Fibroblast of upper back skin (primary cell): ENCODE measurements at regions not wholly inside any gene's neighbourhood (a gene's known extent, or its start where the extent isn't known, plus 50 kb on each side); places are given as distances from the start of the nearest gene placed in this dataset.
A peak's percentile ranks its signal among the peaks of the same experiment; 100 is the strongest.

ENCODE experiments used
- DNase-seq: peaks from one replicate; pipeline ENCODE4 v3.0.0-alpha.2; 2013

DNA sequence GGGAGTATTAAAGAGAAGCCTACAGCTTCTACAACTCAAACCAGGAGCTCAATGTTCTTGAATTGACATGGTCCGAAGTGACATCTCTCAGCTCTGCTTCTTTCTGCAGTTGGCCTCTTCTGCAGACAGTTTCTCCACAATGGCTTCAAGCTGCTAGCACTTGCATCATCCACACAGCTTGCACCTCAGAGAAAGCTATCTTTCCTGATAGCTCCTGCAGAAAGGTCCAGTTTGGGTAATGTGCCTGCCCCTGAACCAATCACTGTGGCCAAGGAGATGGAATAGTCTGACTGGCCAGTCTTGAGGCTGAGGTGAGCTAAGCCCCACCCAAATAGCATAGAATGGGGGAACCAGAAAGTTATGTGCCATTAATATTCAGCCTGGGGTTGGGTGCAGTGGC, 95.8 kb upstream of the ABCA1 start:
- no peak for DNase-seq

DNA sequence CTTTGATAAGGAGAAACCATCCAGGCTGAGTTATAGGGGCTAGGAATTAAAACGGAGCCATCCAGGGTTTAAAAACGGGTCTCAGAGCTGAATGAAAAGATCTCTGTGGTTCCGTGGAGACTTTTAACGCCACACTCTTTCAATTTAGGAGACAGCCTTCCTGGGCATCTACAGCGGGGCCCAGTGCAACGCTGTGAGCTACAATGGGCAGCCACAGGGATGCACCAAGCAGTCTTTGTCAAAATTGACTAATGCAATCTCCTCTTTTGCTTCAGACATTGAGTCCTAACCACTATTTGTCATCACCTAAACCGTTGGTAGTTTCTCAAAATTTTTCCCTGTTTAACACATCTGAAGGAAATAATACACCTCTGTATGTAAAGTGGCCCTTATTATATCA, 96.6 kb upstream of the ABCA1 start:
- DNase-seq = no peak

DNA sequence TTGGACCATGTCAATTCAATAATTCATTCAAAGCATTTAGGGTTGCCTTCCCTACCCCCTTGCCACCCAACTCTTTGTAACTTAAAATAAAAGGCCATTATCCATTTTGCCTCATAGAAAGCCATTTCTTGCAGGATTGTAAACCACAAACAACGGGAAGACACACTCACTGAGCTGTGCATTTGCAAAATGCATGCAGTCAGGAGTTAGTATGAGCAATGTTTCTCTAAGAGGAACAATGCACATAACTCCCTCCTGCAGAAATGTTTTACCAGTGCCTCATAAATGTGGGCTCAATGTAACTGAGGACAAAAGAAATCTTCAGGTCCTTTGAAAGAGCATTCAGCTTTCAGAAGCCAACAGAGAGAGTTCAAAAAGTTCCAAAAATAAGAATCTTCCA, 98.5 kb upstream of the ABCA1 start:
- peak; percentile 55 for DNase-seq

DNA sequence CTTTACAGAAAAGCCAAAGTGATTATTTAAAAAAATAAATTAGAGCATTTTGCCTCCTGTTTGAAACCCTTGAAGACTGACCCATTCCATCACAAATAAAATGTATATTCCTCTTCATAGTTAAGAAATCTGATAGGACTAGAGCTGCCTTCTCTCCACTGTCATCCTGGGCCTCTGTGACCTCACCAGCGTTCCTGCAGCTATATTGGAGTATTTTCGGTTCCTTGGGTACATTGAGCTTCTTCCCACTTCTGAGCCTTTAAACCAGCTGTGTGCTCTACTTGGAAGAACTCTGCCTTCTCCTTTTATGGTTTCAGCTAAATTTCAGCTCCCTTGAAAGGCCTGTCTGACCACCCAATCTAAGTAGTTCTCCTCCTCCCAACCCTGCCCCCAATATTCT, 99.1 kb upstream of the ABCA1 start:
- no peak for DNase-seq

DNA sequence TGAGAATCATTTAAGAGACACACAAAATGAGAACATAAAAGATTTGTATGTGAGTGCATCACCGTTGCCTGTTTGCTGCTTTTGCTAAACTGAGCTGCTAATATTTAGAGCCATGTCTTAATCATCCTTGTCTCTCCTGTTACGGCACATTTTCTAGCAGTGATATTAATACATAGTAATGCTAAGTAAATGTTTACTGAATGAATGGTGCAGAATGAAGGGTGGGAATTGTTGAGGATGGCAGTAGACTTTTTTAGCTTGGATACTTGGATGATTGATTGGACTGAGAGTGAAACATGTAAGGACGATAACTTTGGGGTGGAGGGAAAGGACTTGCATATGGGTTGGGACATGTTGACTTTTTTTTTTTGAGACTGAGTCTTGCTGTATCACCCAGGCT, 102.3 kb upstream of the ABCA1 start:
- DNase-seq = no peak

DNA sequence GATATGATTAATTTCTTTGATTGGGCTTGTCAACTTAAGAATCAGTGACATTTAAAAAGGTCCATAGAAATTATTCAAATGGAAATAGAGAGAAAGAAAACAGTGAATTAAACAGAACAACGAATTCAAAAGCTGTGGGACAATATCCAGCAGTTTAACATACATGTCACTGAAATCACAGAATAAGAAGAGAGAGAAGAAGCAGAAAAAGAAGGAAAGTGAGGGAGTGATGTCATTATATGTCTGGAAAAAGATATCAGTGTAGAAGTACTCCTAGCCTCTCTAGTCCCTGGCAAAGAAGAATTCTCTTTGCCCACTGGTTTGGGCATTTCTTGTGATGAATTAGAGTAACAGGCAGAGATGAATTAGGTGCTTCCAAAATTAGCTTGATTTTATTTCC, 109.2 kb upstream of the ABCA1 start:
- DNase-seq = no peak

DNA sequence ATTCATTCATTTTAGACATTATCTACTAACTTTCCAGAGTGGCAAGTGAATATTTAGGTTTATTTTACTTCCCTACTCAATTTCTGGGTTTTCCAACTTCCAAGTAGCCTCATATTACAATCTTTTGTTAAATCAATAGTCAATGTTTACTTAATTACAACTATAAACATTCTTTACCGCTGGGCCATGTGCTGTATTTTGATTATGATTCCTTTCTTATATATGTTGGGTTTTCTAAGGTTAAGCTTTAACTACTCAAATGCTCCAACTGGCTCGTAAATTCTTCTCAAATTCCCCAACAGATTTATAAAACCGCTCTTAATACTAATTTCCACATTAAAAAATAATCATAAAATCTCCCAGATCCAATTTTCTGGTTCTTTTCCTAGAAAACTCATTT, 110.1 kb upstream of the ABCA1 start:
- DNase-seq = no peak

DNA sequence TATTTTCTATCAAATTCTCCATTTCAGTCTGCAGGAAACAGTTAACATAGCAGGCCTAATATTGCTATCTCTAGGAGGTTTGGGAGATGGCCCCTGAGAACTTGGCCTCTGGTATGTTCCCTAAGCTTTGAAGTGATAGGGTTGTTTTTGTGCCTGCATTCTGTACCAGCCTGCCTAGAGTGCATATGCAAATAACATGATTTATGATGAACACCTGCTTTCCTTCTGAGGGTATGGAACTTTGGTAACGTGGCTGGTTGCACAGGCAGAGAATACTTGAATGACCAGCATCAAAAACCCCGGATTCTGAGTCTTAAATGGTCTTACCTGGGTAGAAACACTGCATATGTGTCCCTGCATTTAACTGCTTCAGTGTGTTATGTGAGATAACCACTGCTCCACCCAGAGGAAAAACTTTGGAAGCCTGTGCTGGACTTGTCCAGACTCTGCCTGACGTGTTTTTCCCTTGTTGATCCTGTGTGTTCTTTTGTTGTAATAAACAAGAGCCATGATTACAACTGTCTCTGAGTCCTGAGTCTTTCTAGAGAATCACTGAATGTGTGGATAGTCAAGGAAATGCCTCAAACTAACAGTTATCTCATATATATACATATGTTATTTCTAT, 111.3 kb upstream of the ABCA1 start:
- DNase-seq = no peak

DNA sequence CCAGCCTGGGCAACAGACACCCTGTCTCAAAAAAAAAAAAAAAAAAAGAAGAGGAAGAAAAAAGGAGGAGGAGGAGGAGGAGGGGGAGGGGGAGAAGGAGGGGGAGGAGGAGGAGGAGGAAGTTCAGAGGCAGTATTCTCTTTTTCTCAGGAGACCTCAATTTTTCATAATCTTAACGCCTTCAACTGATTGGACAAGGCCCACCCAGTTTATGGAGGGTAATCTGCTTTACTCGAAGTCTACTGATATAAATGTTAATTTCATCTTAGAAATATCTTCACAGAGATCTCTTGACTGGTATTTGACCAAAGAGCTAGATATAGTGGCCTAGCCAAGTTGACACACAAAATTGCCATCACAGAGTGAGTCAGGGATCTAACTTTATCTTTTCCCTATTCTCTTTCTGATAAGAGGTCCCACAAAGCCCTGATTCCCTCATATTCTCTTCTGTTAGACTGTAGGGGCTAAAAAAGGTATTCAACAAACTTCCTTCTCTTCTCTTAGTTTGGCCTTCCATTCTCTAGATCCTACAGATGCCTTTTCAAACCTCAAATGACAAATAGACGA, 115.5 kb upstream of the ABCA1 start:
- DNase-seq = no peak

DNA sequence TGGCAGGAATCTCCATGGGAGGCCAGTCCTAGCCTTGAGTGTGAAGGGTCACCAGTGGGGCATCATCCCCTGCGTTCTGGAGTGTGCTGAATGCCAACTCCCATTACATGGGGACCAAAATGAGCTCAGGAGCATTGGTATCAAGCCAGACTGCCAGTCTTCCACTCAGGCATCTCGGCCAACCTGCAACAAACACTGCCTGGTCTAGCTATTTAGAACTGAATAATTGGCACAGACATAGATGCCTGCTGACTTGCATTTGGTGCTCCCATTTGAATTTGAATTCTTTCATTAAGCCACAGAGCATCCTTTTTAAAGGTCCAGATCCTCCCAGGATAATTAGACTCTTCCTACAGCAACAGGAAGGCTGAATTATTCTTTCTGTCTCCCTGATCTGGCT, 116.6 kb upstream of the ABCA1 start:
- DNase-seq = no peak

DNA sequence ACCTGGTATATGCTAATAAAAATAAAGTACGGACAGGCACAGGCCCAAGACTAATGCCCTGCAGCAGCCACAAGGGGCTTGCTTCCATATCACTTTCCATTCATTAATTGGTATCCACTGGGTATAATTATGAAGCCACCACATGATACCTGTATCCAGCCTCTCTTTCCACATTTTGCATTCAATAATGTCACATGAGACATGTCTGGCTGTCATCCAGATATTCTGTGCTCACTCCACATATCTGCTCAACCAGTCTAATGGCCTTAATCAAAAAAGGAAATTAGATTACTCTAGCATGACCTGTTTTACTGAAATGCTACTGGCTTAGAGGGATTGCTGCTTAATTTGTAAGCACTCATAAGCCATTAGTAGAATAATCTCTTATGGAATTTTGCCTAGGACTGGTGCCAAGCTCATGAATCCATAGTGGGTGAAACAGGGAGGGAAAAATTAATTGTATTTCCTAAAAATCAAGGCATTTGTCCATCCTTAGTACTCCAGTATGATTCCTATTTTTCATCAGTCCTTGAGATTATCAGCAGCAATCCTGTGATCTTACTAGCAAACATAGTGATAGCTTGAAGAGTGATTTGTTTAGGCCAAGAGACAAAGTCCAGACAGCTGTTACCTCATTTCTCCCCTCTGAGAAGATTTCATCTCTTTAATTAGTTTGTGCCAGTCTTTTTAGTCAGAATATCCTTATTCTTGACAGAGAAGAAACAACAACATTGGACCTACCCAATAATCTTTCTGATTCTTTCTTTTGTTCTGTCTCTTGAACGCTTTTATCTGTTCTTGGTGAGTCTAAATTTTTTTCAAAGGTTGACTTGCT, 119.2 kb upstream of the ABCA1 start:
- DNase-seq = no peak

DNA sequence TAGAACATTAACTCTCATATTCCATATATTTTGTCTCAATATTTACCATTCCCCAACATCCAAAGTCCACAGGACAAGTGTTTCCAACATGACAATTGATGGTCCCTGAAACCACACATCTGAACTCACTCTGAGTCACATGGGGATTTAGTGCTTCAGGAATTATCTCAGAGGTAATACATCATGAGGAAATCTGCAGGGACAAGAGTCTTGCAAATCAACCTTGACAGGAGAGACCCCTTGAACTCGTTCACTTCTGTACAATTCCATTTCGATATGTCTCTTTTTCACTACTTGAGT, 119.7 kb upstream of the ABCA1 start:
- no peak for DNase-seq

DNA sequence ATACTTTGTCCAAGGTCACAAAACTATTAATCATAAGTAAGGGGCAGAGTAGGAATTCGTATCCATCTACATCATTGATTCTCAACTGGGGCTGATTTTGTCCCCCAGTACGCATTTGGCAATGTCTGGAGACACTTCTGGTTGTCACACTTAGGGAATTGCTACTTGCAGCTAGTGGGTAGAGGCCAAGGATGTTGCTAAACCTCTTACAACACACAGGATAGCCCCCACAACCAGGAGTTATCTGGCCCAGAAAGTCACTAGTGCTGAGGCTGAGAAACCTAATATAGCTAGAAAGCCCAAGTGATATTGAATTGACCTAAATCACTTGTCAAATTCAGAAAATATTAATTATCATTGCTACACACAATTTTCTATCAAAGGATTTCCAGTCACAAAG, 120.4 kb upstream of the ABCA1 start:
- no peak for DNase-seq

DNA sequence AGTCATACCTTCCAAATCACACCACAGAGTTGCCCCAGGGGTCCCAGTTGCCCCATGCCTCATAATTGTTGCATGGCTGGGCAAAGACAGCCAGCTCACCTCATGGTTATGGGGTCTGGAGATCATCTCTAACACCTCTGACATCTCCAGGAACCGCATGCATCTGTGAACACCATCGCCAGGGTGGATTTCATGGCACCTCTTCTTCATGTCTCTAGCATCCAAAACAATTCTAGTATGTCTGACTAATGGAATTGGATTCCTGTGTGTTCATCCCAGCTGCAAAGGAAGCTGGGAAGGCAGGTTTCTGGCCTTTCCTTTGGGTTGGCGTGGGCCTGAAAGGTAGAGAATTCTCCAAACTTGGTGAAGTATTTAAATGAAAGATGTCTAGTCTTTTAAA, 122.3 kb upstream of the ABCA1 start:
- DNase-seq = peak; percentile 32

DNA sequence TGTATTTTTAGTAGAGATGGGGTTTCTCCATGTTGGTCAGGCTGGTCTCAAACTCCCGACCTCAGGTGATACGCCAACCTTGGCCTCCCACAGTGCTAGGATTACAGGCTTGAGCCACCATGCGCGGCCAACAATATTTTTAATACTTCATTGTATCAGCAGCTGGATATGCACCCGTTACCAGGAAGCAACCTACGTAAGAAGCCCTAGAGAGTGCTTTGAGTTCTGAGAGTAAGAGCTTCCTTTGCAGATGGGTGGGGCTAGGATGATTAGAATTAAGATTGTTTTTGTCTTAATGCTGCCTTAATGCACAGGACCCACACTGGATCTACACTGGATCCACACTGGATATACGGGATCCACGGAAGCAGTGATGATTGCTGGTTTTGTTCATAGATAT, 123.9 kb upstream of the ABCA1 start:
- no peak for DNase-seq

DNA sequence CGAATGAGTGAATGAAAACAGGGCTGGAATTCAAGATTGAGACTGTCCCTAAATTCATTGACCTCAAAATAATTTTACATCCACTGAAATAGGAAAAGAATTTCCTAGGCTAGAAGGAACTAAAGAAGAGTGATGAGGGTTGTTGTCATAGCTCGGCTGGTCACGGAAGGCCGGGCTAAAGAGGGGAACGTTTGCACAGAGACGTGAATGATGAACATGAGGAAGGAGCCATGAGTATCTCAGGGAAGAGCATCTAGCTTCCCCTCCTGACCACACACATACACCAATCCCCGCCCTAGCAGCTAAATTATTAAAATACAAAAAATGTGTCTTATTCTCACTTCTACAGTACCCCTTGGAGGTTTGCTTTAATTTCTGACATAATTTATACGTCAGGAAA, 124.4 kb upstream of the ABCA1 start:
- DNase-seq = no peak

DNA sequence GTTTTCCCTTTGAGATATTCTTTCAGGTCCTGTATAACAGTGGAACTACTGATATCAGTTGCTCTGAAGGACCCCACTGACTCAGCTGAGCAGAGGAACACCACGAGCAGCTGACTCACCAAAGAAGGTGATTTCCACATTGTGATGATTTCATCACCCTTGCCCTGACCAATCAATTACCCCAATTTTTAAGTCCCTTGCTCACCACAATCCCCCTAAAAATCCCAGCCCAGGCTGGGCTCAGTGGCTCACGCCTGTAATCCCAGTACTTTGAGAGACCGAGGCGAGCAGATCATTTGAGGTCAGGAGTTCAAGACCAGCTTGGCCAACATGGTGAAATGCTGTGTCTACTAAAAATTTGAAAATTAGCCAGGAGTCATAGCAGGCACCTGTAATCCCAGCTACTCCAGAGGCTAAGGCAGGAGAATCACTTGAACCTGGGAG, 125.3 kb upstream of the ABCA1 start:
- DNase-seq = peak; percentile 83

DNA sequence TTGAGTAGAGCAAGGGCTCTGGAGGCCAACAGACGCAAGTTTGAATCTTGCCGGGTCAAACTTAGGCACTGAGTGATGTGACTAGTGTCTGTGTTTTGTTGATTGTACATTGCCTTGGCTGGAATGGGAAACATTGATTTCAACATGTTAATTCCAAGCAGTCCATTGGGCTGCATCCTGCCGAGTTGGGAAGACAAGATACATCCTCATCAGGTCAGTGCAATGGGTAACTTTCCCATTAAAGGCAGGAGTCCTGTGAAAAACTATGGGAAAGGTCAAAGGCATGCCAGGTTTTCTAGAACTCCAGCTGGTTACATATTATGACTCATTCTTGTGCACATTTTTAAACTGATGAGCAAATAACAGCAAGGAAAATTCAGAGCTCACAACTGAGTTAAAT, 126.5 kb upstream of the ABCA1 start:
- peak; percentile 77 for DNase-seq

DNA sequence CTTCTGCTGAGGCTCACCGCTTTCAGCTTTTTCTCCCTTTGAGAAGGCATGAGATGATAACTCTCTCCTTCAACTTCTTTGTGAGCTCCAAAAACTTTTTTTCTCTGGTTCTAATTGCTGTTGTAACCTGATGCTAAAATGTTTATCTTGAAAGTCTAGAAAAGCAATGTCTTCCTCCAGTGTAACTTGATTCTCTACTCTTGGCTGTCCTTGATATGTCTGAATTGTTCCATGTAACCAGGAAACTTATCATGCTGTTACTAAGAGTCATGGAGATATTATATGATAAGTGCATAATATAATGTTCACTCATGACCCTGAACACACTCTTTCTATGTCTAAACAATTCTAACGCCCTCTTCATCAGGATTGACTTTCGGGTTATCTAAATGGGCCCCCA, 128.0 kb upstream of the ABCA1 start:
- DNase-seq = no peak

DNA sequence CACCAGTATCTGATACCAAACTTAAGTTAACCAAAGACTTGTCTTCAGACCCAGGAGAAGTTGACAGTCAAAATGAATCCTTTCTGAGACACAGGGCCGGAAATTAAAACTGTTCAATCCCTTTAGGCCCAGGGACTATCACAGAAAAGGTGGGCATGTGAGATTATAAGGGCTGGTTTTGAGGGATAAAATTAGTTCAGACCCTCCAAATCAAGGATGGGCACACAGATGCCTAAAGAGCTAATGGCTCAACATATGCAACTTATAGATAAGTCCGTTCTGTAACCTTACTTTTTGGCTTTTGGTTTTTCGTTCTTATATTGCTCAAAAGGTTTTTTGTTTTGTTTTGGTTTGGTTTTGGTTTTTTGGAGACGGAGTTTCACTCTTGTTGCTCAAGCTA, 129.6 kb upstream of the ABCA1 start:
- no peak for DNase-seq

DNA sequence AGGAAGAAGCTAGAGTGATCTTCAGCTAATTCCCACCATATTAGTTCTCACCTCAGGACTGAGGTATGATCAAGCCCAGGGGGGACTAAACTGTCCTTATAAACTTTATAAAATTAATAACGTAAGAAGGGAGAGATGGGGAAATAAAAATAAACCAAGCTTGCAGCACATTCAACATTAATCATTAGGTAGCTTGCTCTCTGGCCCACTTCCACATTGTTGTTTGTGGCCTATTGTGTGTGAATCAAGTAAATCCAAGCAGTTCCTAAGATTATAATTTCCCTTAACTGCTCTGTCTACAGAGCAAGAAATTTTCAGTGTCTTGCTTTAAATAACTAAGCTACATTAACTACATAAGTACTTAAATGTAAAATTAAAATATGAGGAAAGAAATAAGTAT, 131.3 kb upstream of the ABCA1 start:
- DNase-seq = no peak

DNA sequence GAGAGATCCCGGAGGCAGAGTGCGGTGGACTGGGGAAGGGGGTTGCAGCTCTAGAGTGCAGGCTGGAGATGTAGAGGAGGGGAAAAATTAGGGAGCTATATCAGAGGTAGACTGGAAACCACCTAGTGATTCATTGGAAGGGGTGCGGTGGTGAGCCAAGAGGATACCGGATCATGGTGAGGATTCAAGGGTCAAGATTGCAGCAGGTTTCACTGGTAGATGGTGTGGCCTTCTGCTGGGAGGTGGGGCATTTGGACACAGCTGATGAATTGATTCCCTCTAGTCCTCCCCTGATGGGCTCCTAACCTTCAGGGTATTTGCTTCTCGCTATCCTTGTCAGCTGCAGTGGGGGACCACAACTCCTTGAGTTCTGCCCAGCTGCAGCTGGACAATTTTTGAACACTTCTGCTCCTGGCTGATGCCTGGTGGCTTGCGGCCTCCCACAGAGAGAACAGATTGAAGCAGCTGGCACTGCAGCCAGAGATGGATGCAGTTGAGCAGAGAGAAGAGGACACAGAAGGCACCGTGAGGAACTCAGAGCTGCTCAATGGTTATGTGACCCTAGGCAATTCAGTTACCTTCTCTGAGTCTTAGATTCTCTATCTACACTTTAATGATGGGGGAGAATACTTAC, 134.4 kb upstream of the ABCA1 start:
- no peak for DNase-seq

DNA sequence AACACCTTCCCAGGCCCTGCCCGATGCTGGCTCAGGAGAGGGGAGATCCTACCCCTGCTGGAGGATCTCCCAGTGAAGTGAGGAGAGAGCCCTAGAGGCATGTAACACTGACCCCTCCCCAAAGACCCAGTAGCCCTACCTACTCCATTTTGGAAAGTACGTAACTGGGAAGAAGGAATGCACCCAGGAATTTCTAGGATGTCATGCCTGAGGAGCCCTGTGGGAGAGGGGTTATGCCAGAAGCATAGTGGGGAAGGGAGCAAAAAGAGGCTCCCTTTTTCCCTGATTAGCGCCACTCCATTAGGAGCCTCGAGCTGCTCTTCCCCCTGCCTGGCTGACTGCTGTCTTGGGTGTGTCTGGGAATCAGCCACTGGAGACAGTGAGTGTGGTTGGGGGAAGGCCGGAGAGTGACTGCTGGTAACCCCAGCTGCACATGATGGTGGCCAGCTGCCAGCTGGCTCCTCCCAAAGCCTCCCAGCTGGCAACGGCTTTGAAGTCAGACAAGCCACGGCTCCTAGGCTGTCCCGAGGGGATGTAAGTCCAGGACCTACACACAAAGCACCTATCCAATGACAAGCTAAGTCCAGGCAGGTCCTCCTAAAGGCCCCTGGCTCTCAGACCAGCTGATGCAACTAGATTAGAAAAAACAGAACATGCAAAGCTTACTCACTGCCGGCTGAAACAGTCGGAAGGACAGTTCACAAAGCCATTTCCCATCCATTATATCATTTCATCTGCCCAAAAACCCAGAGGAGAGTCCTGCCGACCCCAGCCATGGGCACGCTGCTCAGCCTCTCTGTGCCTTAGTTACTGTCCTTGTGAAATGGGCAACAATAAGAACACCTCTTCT, 136.5 kb upstream of the ABCA1 start:
- DNase-seq = peak; percentile 97
